OCI-LY7 (cell line): ENCODE measurements at regions not wholly inside any gene's neighbourhood (a gene's known extent, or its start where the extent isn't known, plus 50 kb on each side); places are given as distances from the start of the nearest gene placed in this dataset.

Experiments
- BruUV-seq: library from RNA; stranded (reverse); fragments of 400-500 nt; replicated peaks from 2 replicates; lab custom pipeline; 2021; lab: Mats Ljungman, UMichigan
- CTCF ChIA-PET: fragments of 300-600 bp; sonication (Branson Sonifier 250); formaldehyde crosslinking; loops from one replicate; lab custom pipeline; 2022; ENCODE audit warnings: antibody characterized with exemption; ENCODE audit not compliant: unreplicated experiment; lab: Charles Lee
- POLR2A ChIA-PET: fragments of 300-600 bp; sonication (Branson Sonifier 250); formaldehyde crosslinking; loops from one replicate; lab custom pipeline; 2022; ENCODE audit warnings: antibody characterized with exemption; lab: Charles Lee
- DNase-seq: peaks from one replicate; pipeline ENCODE4 v3.0.0-alpha.2; 2015; ENCODE audit warnings: low spot score
- H2AFZ ChIP-seq: fragments of 200-600 bp; sonication (generic), shearing (Covaris generic); 2 replicates; pipeline ENCODE4 v1.6.1; 2014; ENCODE audit warnings: mild to moderate bottlenecking, antibody characterized with exemption, low read length, moderate library complexity
- H3K27ac ChIP-seq: fragments of 200-600 bp; sonication (generic); 2 replicates; pipeline ENCODE4 v1.5.1; 2014; ENCODE audit warnings: mixed run types, low read depth, mild to moderate bottlenecking, moderate library complexity, low read length, inconsistent platforms; ENCODE audit not compliant: poor library complexity, severe bottlenecking
- H3K36me3 ChIP-seq: fragments of 200-600 bp; sonication (generic); 2 replicates; pipeline ENCODE4 v1.6.1; 2014; ENCODE audit warnings: mild to moderate bottlenecking, antibody characterized with exemption, low read length, moderate library complexity, mixed read lengths; ENCODE audit not compliant: insufficient read depth
- H3K4me1 ChIP-seq: fragments of 200-600 bp; sonication (generic); 2 replicates; pipeline ENCODE4 v1.5.1; 2014; ENCODE audit warnings: mild to moderate bottlenecking, low read length; ENCODE audit not compliant: insufficient read depth, poor library complexity, severe bottlenecking
- H3K4me2 ChIP-seq: fragments of 200-600 bp; sonication (generic); 2 replicates; pipeline ENCODE4 v1.6.1; 2014; ENCODE audit warnings: mild to moderate bottlenecking, low read length
- H3K4me3 ChIP-seq: fragments of 200-600 bp; sonication (generic); 2 replicates; pipeline ENCODE4 v1.5.1; 2014; ENCODE audit warnings: mild to moderate bottlenecking, low read depth, low read length; ENCODE audit not compliant: poor library complexity, severe bottlenecking
- H3K79me2 ChIP-seq: fragments of 200-600 bp; sonication (generic); 2 replicates; pipeline ENCODE4 v1.6.1; 2016; ENCODE audit warnings: low read depth, mild to moderate bottlenecking, low read length, moderate library complexity, mixed read lengths; ENCODE audit not compliant: insufficient read depth
- H3K9me2 ChIP-seq: fragments of 200-600 bp; sonication (generic); 2 replicates; pipeline ENCODE4 v1.6.1; 2016; ENCODE audit warnings: mild to moderate bottlenecking, low read length, mixed read lengths; ENCODE audit not compliant: insufficient read depth
- H3K9me3 ChIP-seq: fragments of 200-600 bp; sonication (generic); 2 replicates; pipeline ENCODE4 v1.6.1; 2014; ENCODE audit warnings: mild to moderate bottlenecking, mixed run types, low read length, mixed read lengths
- H4K20me1 ChIP-seq: fragments of 200-600 bp; sonication (generic); 2 replicates; pipeline ENCODE4 v1.6.1; 2014; ENCODE audit warnings: mild to moderate bottlenecking, antibody characterized with exemption, low read length, moderate library complexity, mixed read lengths; ENCODE audit not compliant: insufficient read depth
- CTCF ChIP-seq: fragments of 200-600 bp; sonication (generic); conservative IDR thresholded peaks from 2 replicates; pipeline ENCODE4 v1.5.1; 2014; ENCODE audit warnings: mild to moderate bottlenecking, antibody characterized with exemption, low read length, moderate library complexity, mixed read lengths
- EZH2phosphoT487 ChIP-seq: fragments of 200-600 bp; sonication (generic); IDR thresholded peaks from 2 replicates; pipeline ENCODE4 v1.6.1; 2018; ENCODE audit warnings: low read depth, borderline replicate concordance, mild to moderate bottlenecking, mixed run types, antibody characterized with exemption, low read length, moderate library complexity, mixed read lengths
- intact Hi-C: fragments of 100-400 bp; cut with micrococcal nuclease; formaldehyde crosslinking; loops from one replicate; pipeline ENCODE4 v1.10.0; 2022; ENCODE audit not compliant: unreplicated experiment

- no peak for TF ChIP-seq EZH2phosphoT487
- no peak for TF ChIP-seq CTCF
- Histone ChIP-seq H4K20me1 (no peaks in the 10 kb centered on the region), H3K4me1 (no peaks in the 10 kb centered on the region), H3K9me3 (no peaks in the 10 kb centered on the region), H3K36me3 (no peaks in the 10 kb centered on the region), H2AFZ (no peak overlapping the region), H3K4me3 (no peak overlapping the region), H3K27ac (no peak overlapping the region), H3K9me2 (no peaks in the 10 kb centered on the region), H3K79me2 (no peaks in the 10 kb centered on the region), H3K4me2 (no peak overlapping the region)
- ChIA-PET POLR2A (no interaction called here), CTCF (no interaction called here)
- DNase-seq, result no peak
- no TSS peak for BruUV-seq
- intact Hi-C loops, result no loop called here
These were observed 1221.1 kb upstream of the CELF2 start for GRCh38 chr10:9796564-9796963.

- H3K27ac ChIP-seq, result no peak overlapping the region
- CTCF ChIA-PET, result no interaction called here
- no peak overlapping the region for H2AFZ ChIP-seq
- no peaks in the 10 kb centered on the region for H3K79me2 ChIP-seq
- POLR2A ChIA-PET, result no interaction called here
- H4K20me1 ChIP-seq, result no peaks in the 10 kb centered on the region
- intact Hi-C loops, result no loop called here
- no peak for TF ChIP-seq CTCF
- no peak for TF ChIP-seq EZH2phosphoT487
- no peak overlapping the region for H3K4me3 ChIP-seq
- H3K9me2 ChIP-seq, result no peaks in the 10 kb centered on the region
- no peak overlapping the region for H3K4me2 ChIP-seq
- no TSS peak for BruUV-seq
- no peak for DNase-seq
- no peaks in the 10 kb centered on the region for H3K9me3 ChIP-seq
- no peaks in the 10 kb centered on the region for H3K4me1 ChIP-seq
- no peaks in the 10 kb centered on the region for H3K36me3 ChIP-seq
These were observed 1217.7 kb upstream of the CELF2 start for GRCh38 chr10:9800011-9800410.

- H3K4me3 ChIP-seq, result no peak overlapping the region
- no peaks in the 10 kb centered on the region for H3K4me1 ChIP-seq
- ChIA-PET POLR2A (no interaction called here), CTCF (no interaction called here)
- intact Hi-C loops, result no loop called here
- H3K79me2 ChIP-seq, result no peaks in the 10 kb centered on the region
- no TSS peak for BruUV-seq
- H4K20me1 ChIP-seq, result no peaks in the 10 kb centered on the region
- H3K9me3 ChIP-seq, result no peaks in the 10 kb centered on the region
- no peak overlapping the region for H2AFZ ChIP-seq
- no peak for DNase-seq
- H3K36me3 ChIP-seq, result no peaks in the 10 kb centered on the region
- TF ChIP-seq CTCF (no peak), EZH2phosphoT487 (no peak)
- H3K27ac ChIP-seq, result no peak overlapping the region
- no peaks in the 10 kb centered on the region for H3K9me2 ChIP-seq
- H3K4me2 ChIP-seq, result no peak overlapping the region
These were observed 1217.1 kb upstream of the CELF2 start for GRCh38 chr10:9800571-9800970.
